ENCODE measurements at regions not wholly inside any gene's neighbourhood (a gene's known extent, or its start where the extent isn't known, plus 50 kb on each side); places are given as distances from the start of the nearest gene placed in this dataset.
"Not testable (repeated sequence)": the region's sequence is repeated elsewhere in the genome, so short reads cannot be mapped to it uniquely, and the experiment has no call there.

DNA sequence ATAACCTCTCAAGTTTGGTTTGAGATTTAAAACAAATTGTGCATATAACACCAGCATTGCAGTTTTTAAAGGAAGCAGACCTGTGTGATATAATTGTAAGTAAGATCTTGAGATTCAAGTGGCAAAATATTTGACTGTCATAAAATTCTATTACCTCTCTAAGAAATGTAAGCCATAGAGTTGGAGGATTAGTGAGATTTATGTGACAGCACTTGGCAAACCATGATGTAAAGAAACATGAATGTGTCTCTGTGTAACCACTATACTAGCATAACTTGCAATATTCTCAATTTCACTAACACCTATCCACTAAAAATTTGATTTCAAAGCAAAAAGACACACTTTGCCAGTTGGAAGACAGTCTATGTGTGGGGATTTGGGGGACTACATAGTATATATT, 190.2 kb upstream of the SSTR4 start:
- TF ChIP-seq, protein P1, sequence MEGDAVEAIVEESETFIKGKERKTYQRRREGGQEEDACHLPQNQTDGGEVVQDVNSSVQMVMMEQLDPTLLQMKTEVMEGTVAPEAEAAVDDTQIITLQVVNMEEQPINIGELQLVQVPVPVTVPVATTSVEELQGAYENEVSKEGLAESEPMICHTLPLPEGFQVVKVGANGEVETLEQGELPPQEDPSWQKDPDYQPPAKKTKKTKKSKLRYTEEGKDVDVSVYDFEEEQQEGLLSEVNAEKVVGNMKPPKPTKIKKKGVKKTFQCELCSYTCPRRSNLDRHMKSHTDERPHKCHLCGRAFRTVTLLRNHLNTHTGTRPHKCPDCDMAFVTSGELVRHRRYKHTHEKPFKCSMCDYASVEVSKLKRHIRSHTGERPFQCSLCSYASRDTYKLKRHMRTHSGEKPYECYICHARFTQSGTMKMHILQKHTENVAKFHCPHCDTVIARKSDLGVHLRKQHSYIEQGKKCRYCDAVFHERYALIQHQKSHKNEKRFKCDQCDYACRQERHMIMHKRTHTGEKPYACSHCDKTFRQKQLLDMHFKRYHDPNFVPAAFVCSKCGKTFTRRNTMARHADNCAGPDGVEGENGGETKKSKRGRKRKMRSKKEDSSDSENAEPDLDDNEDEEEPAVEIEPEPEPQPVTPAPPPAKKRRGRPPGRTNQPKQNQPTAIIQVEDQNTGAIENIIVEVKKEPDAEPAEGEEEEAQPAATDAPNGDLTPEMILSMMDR (IDR thresholded peaks at IDR 0.05; ENCODE audit: low read depth, low read length) = no peak
- no peak overlapping the region for H3K4me3 ChIP-seq (ENCODE audit: low read depth, low read length)
- DNase-seq (ENCODE audit: low read depth, low spot score) = no peak
- in situ Hi-C loops (cut with HindIII; ENCODE audit: low sequenced_read_pairs) = no loop called here

GRCh38 chr20:22846863-22847262, 188.2 kb upstream of the SSTR4 start:
- TF ChIP-seq, protein P1 (IDR thresholded peaks at IDR 0.05; ENCODE audit: low read depth, low read length) = no peak
- in situ Hi-C loops (cut with HindIII; ENCODE audit: low sequenced_read_pairs) = no loop called here
- no peak for DNase-seq (ENCODE audit: low read depth, low spot score)
- H3K4me3 ChIP-seq (ENCODE audit: low read depth, low read length) = no peak overlapping the region

DNA sequence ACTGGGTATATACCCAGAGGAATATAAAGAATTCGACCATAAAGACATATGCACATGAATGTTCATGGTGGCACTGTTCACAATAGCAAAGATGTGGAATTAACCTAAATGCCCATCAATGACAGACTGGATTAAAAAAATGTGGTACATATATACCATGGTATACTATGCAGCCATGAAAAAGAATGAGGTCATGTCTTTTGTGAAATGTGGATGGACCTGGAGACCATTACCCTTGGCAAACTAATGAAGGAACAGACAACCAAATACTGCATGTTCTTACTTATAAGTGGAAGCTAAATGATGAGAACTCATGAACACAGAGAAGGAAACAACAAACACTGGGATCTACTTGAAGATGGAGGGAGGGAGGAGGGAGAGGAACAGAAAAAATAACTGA, 186.7 kb upstream of the SSTR4 start:
- TF ChIP-seq, protein P1 (IDR thresholded peaks at IDR 0.05; ENCODE audit: low read depth, low read length) = no peak

DNA sequence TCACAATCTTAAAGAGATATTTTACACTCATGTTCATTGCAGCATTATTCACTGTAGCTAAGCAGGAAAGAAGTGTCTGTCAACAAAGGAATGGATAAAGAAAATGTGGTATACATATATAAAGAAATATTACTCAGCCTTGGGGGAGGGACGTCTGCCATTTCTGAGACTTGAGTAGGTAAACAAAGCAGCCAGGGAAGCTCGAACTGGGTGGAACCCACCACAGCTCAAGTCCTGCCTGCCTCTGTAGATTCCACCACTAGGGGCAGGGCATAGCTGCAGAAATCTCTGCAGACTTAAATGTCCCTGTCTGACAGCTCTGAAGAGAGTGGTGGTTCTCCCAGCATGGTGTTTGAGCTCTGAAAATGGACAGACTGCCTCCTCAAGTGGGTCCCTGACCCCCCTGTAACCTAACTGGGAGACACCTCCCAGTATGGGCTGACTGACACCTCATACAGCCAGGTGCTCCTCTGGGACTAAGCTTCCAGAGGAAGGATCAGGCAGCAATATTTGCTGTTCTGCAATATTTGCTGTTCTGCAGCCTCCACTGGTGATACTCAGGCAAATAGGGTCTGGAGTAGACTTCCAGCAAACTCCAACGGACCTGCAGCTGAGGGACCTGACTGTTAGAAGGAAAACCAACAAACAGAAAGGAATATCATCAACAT, 183.3 kb upstream of the SSTR4 start:
- peak; percentile 16 for DNase-seq (ENCODE audit: low read depth, low spot score)
- TF ChIP-seq, protein P1 (IDR thresholded peaks at IDR 0.05; ENCODE audit: low read depth, low read length) = peak; percentile 66
- in situ Hi-C loops (cut with HindIII; ENCODE audit: low sequenced_read_pairs); H3K4me3 ChIP-seq (ENCODE audit: low read depth, low read length): not testable (repeated sequence)

More for the DNA sequence above, 186.7 kb upstream of the SSTR4 start:
- in situ Hi-C loops (cut with HindIII; ENCODE audit: low sequenced_read_pairs) = no loop called here
- no peak for DNase-seq (ENCODE audit: low read depth, low spot score)
- no peak overlapping the region for H3K4me3 ChIP-seq (ENCODE audit: low read depth, low read length)

DNA sequence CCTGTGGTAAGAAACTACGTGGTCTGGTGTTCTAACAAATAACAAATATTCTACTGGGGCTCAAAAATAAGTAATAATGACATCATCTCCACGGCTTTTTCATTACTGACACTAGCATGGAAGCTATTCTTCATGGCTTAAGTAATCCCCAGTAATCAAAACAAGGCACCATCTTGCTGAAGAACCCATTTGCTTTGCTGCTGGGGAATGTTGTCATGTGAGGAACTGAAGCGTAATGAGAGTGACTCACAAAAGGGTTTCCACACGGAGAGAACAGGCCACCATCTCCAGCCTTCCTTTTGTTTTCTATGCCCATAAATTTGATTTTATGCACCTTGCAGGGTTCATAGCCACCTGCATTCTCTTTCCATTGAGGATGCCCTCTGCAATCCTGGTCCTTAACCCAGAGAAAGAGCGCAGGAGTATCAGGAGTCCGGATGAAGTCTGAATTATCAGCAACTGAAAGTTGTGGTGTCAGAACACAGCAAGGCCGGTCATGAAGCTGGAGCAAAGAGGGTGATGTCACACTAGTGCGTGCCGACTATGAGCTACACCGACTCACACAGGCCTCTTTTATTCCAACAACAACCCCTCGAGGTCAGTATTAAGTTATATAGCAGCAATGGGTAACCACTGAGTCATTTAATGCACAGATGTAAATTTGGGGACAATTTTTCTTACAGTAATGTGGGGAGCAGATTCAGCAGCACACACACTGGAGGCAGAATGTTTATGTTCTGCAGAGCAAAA, 173.7 kb upstream of the SSTR4 start:
- H3K4me3 ChIP-seq (ENCODE audit: low read depth, low read length) = no peak overlapping the region
- in situ Hi-C loops (cut with HindIII; ENCODE audit: low sequenced_read_pairs) = no loop called here
- DNase-seq (ENCODE audit: low read depth, low spot score) = no peak
- TF ChIP-seq, protein P1 (IDR thresholded peaks at IDR 0.05; ENCODE audit: low read depth, low read length) = no peak

DNA sequence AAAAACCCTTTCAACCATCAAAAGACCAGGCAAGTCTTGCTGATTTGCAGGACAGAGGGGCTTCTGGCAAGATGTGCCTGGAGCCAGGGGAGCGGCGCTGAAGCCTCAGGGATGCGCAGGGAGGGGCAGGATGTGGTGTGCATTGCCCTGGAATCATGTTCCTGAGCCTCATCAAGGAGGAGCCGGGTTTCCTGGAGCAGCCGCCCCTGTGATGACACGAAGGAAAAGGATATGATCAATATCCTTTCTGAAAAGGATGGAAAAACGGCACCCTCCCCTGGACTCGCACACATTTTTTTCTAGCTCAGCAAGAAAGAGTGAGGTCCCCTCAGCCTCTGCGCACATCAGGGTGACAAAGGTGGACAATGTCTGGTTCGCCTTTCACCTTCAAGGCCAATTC, 173.1 kb upstream of the SSTR4 start:
- no peak for DNase-seq (ENCODE audit: low read depth, low spot score)
- H3K4me3 ChIP-seq (ENCODE audit: low read depth, low read length) = no peak overlapping the region
- TF ChIP-seq, protein P1 (IDR thresholded peaks at IDR 0.05; ENCODE audit: low read depth, low read length) = no peak
- in situ Hi-C loops (cut with HindIII; ENCODE audit: low sequenced_read_pairs) = no loop called here

Data from astrocyte of the spinal cord (primary cell).